ENCODE measurements at regions not wholly inside any gene's neighbourhood (a gene's known extent, or its start where the extent isn't known, plus 50 kb on each side); places are given as distances from the start of the nearest gene placed in this dataset.
A peak's percentile ranks its signal among the peaks of the same experiment; 100 is the strongest.

GRCh38 chr14:75333606-75334548 is 55.2 kb downstream of the FOS start:
- peak in 8 of 14 donors; percentile 7 to 48 (median 26) for DNase-seq

- DNase-seq, result peak in 3 of 14 donors; percentile 12 to 45 (median 18)
Observed at GRCh38 chr14:75334549-75335051, 56.0 kb downstream of the FOS start.

- peak in 11 of 14 donors; percentile 11 to 63 (median 43) for DNase-seq
Observed at GRCh38 chr14:75335571-75335970, 56.9 kb downstream of the FOS start.

- DNase-seq, result no peak
Observed at GRCh38 chr14:75338398-75338797, 59.8 kb downstream of the FOS start.

GRCh38 chr14:75339059-75339458 is 60.4 kb downstream of the FOS start:
- no peak for DNase-seq

DNA sequence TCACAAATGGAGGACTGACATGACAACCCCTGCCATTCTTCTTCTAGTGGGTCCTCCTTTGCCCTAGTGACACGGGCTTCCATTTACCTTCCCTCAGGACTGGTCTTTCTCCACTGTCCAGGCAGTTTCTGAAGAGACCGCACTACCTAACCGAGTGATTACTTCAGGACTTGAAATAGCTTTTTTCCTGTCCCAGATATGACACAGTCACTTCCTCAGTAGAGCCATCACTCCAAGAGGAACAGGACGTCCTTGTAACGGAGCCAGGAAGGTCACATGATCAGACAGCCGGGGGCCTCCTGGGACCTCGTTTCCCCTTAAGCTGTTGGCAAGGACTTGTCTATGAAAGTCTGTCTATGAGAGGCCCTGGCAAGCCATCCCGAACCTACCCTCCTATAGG is 62.3 kb downstream of the FOS start:
- peak in 12 of 14 donors; percentile 5 to 75 (median 56) for DNase-seq

GRCh38 chr14:75341620-75342019 is 63.0 kb downstream of the FOS start:
- DNase-seq, result no peak

GRCh38 chr14:75342762-75343599 is 64.4 kb downstream of the FOS start:
- DNase-seq, result no peak

DNA sequence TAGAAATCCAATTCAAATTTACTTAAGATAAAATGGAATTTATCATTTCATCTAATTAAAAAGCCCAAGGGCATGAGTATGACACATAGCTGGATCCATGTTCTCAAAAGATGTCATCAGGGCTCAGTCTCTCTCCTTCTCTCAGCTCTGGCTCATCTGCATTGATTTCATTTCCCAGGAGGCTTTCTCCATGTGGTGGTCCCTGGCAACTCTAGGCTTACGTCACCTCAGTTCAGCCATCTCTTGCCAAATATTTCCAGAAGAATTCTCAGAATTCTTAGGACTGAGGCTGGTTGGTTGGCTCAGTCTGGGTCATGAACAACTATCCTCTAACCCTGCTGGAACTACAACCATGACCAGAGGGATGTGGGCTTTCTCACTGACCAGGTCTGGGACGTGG is 65.3 kb downstream of the FOS start:
- no peak for DNase-seq

DNA sequence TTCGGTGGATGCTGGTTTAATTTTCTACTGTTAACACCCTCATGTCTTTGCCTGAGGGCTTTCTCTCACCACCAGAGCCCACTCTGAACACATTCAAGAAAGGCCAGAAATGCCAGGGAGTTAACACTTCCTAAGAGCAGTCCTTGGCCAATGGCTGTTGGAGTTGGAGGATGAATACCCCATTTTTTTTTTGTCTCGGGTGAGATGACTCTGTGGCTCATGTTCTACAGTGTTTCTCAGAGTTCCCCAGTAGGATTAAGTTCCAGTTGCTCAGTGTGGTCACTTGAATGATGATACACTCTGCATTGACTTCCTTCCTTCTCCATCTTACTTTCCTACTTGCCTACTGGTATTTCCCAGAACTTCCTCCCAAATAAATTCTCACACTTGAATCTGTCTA is 65.8 kb downstream of the FOS start:
- no peak for DNase-seq

GRCh38 chr14:75350505-75351060 is 72.0 kb downstream of the FOS start:
- no peak for DNase-seq

- DNase-seq, result no peak
Observed at GRCh38 chr14:75359098-75359497, 68.7 kb upstream of the JDP2 start.

DNA sequence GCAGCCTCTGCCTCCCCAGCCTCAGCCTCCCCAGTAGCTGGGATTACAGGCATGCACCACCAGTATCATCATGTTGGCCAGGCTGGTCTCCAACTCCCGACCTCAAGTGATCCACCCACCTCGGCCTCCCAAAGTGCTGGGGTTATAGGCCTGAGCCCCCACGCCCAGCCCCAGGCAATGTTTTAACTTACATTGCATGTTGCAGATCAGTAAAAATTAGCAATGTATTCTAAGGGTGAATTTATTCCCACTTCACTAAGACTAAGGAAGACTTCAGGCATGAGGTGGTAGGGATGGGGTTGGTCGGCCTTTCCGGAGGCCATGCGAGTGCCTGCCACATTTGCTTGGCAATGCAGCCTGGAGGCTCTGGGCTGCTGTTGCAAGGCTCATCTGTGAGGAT is 66.8 kb upstream of the JDP2 start:
- DNase-seq, result no peak

GRCh38 chr14:75361751-75362433 is 65.9 kb upstream of the JDP2 start:
- no peak for DNase-seq

DNA sequence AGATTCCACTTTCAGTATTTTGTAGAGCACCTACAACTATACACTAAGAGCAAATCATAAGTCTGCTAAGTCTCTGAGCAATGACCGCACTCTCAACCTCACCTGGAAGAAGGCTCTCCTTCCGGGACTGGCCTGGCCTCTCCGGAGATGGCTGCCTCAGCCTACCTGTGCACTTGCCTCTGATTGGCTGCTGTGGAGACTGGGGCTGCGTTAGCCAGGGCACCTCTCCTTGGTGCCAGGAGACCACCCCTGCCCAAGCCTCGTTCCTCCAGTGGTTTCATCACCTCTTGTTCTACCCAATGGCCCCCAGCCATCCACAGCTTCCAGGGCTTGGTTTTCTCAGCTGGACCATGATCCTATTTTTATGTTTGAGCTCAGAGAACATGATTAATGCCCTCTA is 64.7 kb upstream of the JDP2 start:
- no peak for DNase-seq

DNA sequence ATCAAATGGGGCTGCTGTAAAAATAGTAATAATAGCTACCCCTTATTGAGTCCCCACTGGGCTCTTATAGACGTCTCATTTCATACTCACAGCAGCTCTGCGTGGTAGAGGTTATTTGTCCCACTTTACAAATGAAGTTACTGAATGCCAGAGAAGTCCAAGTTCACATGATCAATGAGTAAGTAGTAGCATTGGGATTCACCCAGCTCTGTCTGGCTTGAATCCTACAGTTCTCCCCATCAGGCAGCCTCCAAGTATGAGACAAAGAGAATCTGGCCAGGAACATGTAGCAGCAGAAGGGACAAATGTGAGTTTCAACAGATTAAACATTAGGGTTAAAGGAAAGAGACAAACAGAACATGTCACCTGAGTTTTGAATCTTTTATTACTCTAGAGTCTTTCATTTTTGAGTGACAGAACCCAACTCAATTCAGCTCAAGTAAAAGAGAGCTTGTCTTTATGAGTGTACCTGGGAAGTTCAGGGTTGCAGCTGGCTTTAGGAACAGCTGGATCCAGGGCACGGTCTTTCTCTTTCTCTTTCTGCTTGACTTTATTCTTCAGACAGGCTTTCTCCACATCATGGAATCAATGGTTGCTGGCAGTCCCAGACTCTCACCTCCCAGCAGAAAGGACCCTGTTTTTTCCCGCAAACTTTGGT is 64.1 kb upstream of the JDP2 start:
- no peak for DNase-seq

DNA sequence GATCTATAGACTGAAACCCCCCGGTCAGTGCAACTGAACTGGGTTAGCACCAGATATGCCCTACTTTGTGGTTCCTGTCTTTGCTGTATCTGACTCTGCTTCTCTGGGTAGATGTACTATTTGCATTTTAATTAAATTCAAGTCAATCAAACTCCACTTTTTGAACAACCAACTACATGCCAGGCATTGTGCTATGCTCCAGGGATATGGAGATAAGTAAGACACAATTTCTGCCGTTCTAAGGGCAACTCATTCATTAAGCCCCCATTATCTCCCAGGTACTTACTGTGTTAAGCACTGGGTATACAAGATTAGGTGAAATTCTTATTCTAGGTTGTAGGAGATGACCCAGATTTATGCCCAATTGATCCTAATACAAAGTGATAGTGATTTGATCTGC is 62.7 kb upstream of the JDP2 start:
- no peak for DNase-seq

- no peak for DNase-seq
Observed at GRCh38 chr14:75366963-75367362, 60.9 kb upstream of the JDP2 start.

- no peak for DNase-seq
Observed at GRCh38 chr14:75368333-75368732, 59.5 kb upstream of the JDP2 start.

DNA sequence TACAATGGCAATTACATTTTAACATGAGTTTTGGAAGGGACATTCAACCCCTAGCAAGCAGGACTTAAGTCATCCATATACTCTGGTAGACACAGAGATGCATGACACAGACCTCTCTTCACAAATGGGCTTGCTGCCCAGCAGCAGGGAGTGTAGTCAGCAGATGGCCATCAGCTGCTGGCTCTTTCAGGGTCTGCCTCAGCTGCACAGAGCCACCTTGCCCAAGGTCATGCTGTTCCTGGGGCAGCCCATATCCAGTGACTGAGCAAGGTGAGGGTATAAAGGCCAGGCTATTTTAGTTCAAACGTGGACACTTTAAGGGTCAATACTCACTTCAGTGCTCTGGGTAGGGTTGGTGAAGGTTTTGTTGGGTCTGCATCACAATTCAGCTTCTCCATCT is 58.3 kb upstream of the JDP2 start:
- DNase-seq, result peak in 1 of 14 donors; percentile 5

DNA sequence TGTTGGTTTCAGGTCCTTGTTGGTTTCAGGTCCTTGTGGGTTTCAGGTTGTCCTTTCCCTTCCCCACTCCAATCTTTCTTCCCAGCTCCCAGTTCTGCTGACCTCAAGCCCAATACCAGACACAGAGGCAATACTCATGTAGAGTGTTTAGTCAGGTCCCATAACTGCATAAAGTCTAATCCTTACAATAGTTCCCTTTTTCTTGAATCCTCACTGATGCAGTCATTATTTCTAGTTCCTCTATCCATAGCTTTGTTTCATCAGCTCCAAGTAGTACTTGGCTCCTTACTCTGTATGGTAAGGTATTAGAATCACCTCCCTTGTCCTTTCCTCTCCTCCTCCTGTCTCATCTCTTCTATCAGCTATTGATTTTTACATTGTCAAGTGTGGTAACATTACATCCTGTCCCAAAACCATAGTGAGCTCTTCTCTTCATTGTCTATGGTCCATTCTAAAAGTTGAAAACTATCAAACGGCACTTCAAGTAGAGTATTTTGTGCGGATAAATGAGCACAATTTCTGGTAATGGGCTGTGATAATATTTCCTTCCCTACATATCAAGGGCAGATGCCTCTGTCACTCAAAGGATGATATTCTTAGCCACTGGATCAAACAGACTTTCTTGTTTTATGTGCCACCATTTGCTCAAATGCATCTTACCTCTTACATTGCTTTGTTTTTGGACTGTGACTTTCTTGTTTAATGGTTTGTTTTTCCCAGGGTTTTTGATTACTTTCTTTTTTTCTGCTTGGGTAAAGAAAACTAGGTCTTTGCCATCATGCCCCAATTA is 57.2 kb upstream of the JDP2 start:
- no peak for DNase-seq
